HG03565 (cell line): ENCODE measurements at regions not wholly inside any gene's neighbourhood (a gene's known extent, or its start where the extent isn't known, plus 50 kb on each side); places are given as distances from the start of the nearest gene placed in this dataset.

Source experiments
- ATAC-seq: cut with Tn5 transposase; IDR thresholded peaks from one replicate; pipeline ENCODE4 v1.9.1; 2021; ENCODE audit warnings: mild to moderate bottlenecking, moderate library complexity; ENCODE audit not compliant: unreplicated experiment

GRCh38 chr11:92524542-92524941, 299.9 kb downstream of the FAT3 start:
- no peak for ATAC-seq

GRCh38 chr11:92527467-92527866, 302.8 kb downstream of the FAT3 start:
- ATAC-seq = no peak

DNA sequence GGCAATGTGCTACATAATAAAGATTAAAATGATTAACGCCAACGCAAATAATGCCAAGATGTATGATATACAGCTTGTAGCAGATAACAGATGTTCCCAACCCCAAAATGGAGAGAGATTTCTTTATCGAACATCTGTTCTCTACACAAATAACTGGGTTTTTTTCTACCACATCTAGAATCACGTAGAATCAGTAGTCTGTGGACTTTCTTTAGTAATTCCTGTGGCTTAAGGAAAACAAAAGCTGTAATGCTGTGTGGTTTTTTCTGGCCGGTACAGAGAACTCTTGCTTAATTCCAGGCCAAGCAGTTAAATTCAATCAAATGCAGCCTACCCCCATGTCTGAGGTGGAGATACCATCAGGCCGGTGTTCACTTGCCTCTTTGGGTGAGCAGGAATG, 303.4 kb downstream of the FAT3 start:
- no peak for ATAC-seq

DNA sequence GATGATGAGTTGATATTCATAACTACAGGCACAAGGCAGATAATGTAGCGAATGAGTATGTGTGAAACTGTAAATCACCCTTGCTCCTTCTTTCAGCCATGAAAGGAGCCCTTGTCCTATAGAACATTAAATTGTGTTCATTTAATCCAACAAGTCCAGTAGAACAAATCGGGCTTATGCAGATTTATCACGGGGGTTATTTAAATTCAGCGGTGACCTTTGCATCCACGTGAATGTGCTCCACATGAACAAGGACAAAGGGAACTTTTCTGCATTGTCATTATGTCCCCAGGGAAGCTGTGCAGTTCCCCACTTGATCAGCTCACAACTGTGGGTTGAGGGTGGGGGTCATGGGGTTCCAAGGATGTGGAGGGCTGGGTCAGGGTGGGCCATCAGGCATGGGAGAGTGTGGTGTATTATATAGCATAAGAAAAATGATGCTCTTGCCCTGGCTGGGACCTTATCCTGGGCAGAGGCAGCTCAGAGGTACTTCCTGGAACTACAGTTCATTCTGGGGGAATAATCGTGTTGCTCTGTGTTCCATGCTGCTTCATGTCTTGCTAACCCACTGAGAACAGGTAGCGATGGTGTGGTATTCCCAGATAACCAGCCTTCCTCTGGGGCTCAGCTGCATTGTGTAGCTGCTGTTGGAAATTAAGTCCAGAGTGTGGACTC, 306.6 kb downstream of the FAT3 start:
- no peak for ATAC-seq

GRCh38 chr11:92533657-92534335, 309.2 kb downstream of the FAT3 start:
- no peak for ATAC-seq

DNA sequence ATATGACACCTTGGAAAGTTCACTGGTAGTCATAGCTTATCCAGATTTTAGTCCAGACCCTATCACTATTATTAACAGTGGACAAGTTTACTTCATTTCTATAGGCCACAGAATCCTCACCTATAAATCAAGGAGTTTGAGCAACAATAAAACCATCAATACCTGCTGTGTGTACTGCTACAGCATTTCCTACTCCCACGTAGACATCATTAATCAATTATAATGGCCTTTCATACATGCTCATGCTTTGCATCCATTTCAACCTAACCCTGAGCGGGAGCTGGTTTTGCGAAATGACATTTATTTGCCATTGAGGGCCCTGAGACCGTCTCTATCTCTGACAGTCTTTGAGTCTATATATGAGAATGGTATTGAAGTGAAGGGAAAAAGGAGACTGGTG, 312.3 kb downstream of the FAT3 start:
- ATAC-seq = no peak

- ATAC-seq = no peak
Measured at GRCh38 chr11:92540096-92540495, 315.5 kb downstream of the FAT3 start.

- ATAC-seq = no peak
Measured at GRCh38 chr11:92545906-92546471, 321.4 kb downstream of the FAT3 start.

GRCh38 chr11:92546603-92547002, 322.0 kb downstream of the FAT3 start:
- ATAC-seq = no peak

DNA sequence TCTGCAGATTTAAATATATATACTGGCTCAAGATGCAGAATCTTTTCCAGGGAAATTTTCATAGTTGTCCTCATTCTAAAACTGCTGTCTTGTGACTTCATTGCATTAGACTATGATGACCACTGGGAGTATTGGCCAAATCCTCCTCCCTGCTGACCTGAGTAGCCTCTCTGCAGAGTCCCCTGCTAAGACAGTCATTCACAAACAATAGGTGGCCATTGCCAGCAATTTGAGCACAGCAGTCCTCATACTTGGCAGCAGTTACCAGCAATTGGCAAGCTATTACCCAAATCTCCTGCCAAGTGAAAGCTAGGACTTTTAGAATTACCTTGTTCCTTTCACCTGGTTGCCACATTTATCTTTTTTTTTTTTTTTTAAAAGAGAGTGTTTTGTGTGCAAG, 325.8 kb downstream of the FAT3 start:
- ATAC-seq = no peak

DNA sequence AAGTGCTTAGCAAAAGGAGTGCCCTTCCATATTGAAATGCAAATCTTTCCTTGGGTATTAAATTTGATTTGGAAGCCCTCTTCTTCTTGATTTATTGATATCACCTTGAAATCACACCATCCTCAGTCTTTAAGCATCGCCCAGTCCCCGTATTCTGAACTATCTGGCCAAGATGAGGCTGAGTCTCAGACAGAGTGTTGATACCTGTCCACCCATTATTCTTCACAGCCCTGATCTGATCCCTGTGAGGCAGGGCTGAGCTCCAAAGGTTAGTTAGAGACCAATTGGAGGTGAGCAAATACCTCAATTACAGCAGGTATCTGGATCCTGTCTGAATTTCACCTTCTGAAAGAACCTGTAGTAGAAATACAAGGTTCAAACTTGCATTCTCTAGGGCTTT, 326.3 kb downstream of the FAT3 start:
- no peak for ATAC-seq

- ATAC-seq = no peak
Measured at GRCh38 chr11:92552942-92553341, 328.3 kb downstream of the FAT3 start.

DNA sequence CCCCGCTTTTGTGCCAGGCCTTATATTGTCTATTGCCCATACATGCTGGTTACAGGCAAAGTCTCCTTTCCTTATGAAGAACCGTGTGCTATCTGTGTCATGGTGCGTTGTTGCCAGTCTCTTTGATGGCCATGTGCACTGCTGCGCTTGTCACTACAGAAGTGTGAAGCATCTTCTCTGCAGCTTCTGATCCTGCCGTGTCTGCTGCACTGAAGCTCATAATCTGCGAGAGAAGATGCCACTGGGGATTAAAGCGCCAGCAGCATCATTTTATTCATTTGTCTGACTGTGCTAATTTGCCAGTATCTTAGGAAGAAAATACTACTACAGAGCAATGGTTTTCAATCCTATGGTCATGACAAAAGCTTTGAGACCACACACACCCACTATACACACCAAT, 330.1 kb downstream of the FAT3 start:
- no peak for ATAC-seq

DNA sequence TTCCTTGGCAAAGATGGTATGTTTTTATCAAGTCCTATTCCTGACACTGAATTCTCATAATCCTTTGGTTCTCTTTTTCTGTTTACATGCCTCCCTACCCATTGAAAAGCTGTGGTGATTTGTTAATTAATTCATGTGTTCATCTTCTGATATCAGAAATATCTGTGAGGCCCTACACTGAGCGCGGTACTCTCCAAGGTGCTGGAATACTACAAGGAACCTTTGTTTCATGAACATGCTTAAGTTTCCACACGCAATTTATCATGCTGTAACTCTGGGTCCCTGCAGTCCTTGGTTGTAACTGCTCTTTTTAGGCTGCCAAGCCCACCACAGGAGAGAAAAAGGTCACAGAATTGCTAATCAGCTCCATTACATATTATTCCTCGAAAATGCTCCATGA, 331.8 kb downstream of the FAT3 start:
- no peak for ATAC-seq

DNA sequence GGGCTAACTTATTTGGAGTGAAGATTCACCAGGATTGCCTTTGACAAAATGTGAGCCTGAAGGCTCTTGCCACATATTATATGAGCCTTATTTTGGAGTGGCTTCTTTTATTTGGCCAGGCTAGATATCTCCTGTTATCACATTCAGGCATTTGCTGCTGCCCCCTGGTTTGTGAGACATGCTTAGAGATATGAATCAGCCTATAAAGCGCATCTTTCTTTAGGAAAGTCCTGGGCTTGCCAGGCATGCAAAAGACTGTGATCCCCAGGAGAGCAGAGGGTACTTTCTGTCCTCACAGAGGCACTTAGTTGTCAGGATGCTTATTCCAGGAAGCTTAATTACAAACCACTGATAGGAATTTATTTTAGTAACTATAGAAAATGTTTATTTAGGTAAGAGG, 333.3 kb downstream of the FAT3 start:
- ATAC-seq = no peak

- no peak for ATAC-seq
Measured at GRCh38 chr11:92558323-92558722, 333.7 kb downstream of the FAT3 start.

GRCh38 chr11:92569726-92570125, 345.1 kb downstream of the FAT3 start:
- ATAC-seq = no peak

GRCh38 chr11:92572559-92572958, 347.9 kb downstream of the FAT3 start:
- no peak for ATAC-seq

- ATAC-seq = no peak
Measured at GRCh38 chr11:92576315-92576714, 351.7 kb downstream of the FAT3 start.

DNA sequence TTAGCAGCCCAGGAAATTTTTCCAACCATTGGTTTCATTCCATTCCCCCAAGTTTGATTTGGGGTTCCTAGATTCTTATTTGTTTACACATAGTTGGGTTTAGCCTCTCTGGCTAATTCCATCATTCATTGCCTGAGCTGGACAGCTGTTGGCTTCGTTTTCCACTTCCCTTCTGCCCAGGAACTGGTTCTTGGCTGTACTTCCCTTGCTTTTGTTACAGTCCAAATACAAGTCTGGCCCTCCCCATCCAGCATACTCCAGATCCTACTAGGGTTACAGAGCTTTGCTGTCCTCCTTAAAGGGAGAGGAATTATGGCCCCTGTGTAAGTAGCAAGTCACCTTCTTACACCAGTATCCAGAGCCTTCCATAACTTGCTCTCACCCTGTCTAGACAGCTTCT, 356.3 kb downstream of the FAT3 start:
- ATAC-seq = no peak

DNA sequence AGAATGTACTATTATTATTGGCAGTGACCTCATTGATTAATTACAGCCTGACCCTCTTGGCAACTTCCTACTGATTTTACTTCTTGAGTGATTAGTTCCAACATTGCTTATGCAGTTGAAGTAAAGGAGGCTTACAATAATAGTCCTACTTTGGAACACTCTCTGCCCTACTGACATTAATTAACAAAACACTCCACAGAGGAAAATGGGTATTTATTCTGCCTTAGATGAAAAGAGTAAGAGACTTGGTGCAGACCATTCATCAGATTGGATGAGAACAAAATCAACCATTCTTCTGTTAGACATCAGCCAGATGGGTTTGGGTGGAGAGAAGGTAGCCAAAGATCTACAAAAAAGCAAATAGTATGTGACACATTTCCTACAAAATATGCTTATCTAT, 363.8 kb downstream of the FAT3 start:
- ATAC-seq = no peak

DNA sequence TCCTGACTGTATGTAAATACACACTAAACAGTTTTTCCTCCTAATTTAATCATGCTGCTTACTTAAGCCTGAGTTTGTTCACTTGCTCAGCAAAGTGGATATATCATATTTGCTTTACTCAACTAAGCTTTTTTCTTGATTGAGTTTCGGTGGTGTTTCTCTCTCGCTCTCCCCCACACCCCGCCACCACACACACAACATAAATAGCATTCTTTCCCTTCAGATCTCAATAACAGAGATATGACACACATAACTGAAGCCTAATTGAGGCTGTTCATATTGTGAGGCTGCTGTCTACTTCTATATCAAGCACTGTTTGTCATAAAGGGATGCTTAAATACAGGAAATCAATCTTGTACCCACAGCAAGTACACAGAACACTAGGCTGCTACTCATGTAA, 364.9 kb downstream of the FAT3 start:
- no peak for ATAC-seq

DNA sequence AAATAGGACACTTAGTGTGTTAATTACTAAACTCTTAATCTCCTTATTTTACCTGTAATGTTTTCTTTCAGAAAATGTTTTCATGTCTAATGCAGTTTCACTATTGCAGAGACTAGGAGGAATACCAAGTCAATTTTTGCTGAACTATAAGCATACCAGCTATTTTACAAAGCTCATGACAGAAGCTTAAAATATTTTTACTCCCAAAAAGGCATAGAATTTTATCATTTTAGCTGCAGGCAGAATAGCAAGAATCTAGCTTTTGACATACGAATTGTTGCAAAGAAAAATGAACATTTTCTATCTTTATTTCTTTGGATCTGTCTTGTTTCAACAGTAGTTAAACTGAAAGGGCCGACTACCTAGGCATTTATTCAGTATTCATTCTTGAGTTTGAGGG, 366.9 kb downstream of the FAT3 start:
- ATAC-seq = no peak
